ENCODE measurements at regions not wholly inside any gene's neighbourhood (a gene's known extent, or its start where the extent isn't known, plus 50 kb on each side); places are given as distances from the start of the nearest gene placed in this dataset.
"Not testable (repeated sequence)": the region's sequence is repeated elsewhere in the genome, so short reads cannot be mapped to it uniquely, and the experiment has no call there.

- not testable (repeated sequence) for DNase-seq
These were observed 340.2 kb upstream of the MEIS1 start for GRCh38 chr2:66094689-66095088.

- no peak for DNase-seq
These were observed 341.6 kb upstream of the MEIS1 start for GRCh38 chr2:66093371-66093770.

GRCh38 chr2:66084948-66085590, 349.9 kb upstream of the MEIS1 start:
- no peak for DNase-seq

GRCh38 chr2:66082581-66082980, 352.3 kb upstream of the MEIS1 start:
- DNase-seq = no peak

GRCh38 chr2:66080127-66080526, 354.8 kb upstream of the MEIS1 start:
- DNase-seq = no peak

GRCh38 chr2:66073172-66073571, 361.8 kb upstream of the MEIS1 start:
- DNase-seq = no peak

GRCh38 chr2:66070721-66071602, 364.0 kb upstream of the MEIS1 start:
- DNase-seq = no peak

- no peak for DNase-seq
These were observed 364.8 kb upstream of the MEIS1 start for GRCh38 chr2:66069937-66070720.

GRCh38 chr2:66066032-66066431, 368.9 kb upstream of the MEIS1 start:
- DNase-seq = no peak

- DNase-seq = no peak
These were observed 375.6 kb upstream of the MEIS1 start for GRCh38 chr2:66059332-66059731.

- DNase-seq = no peak
These were observed 376.2 kb upstream of the MEIS1 start for GRCh38 chr2:66058675-66059074.

GRCh38 chr2:66057844-66058243, 377.1 kb upstream of the MEIS1 start:
- DNase-seq = no peak

- no peak for DNase-seq
These were observed 384.5 kb upstream of the MEIS1 start for GRCh38 chr2:66050392-66050791.

GRCh38 chr2:66048667-66049066, 386.3 kb upstream of the MEIS1 start:
- no peak for DNase-seq

GRCh38 chr2:66041902-66042657, 392.8 kb upstream of the MEIS1 start:
- DNase-seq = no peak

- no peak for DNase-seq
These were observed 398.0 kb upstream of the MEIS1 start for GRCh38 chr2:66036948-66037347.

GRCh38 chr2:66034467-66034866, 400.5 kb upstream of the MEIS1 start:
- DNase-seq = no peak

GRCh38 chr2:66032226-66032775, 402.6 kb upstream of the MEIS1 start:
- no peak for DNase-seq

- DNase-seq = no peak
These were observed 403.7 kb upstream of the MEIS1 start for GRCh38 chr2:66031236-66031635.

GRCh38 chr2:66030553-66030952, 404.4 kb upstream of the MEIS1 start:
- no peak for DNase-seq

- no peak for DNase-seq
These were observed 410.5 kb upstream of the MEIS1 start for GRCh38 chr2:66024391-66024790.

- no peak for DNase-seq
These were observed 413.6 kb upstream of the MEIS1 start for GRCh38 chr2:66021296-66021695.

- DNase-seq = no peak
These were observed 417.2 kb upstream of the MEIS1 start for GRCh38 chr2:66017763-66018162.

All from activated CD4-positive, alpha-beta T cell treated with anti-CD3 and anti-CD28 coated beads, Interleukin-2, amount 50 U/mL, for 48 hours (primary cell).